Stomach (tissue), 4 donors: ENCODE measurements at regions not wholly inside any gene's neighbourhood (a gene's known extent, or its start where the extent isn't known, plus 50 kb on each side); places are given as distances from the start of the nearest gene placed in this dataset.

ENCODE experiments used
- EP300 ChIP-seq: sonication (generic); formaldehyde crosslinking; IDR thresholded peaks from one replicate; pipeline ENCODE4 v1.6.1; 2017; ENCODE audit warnings: antibody characterized with exemption
- POLR2A ChIP-seq, 4 donors: fragments of 450-650 bp; IDR thresholded peaks; one replicate each; pipeline ENCODE4 v1.6.1; 2016; ENCODE audit warnings: antibody characterized with exemption in 4 of 4, control low read depth in 2 of 4, mild to moderate bottlenecking in 1 of 4, moderate library complexity in 1 of 4
- POLR2AphosphoS5 ChIP-seq, 3 donors: sonication (generic); formaldehyde crosslinking; IDR thresholded peaks; one replicate each; pipeline ENCODE4 v1.6.1; 2016; ENCODE audit warnings: antibody characterized with exemption in 3 of 3
- TF ChIP-seq, protein P1 (sequence below), 7 experiments: fragments of 450-650 bp in 4 of 7; fragments of 200-600 bp in 3 of 7; sonication (generic) in 3 of 7; IDR thresholded peaks; one replicate each; pipeline ENCODE4 v1.5.1; 2016 to 2019; ENCODE audit warnings: antibody characterized with exemption in 7 of 7, control low read depth in 2 of 7, mild to moderate bottlenecking in 1 of 7

GRCh38 chr15:96431786-96432185 lies 101.3 kb downstream of the NR2F2 start:
- TF ChIP-seq POLR2AphosphoS5 (IDR thresholded peaks at IDR 0.05): no peak
- TF ChIP-seq POLR2A (IDR thresholded peaks at IDR 0.05): no peak
- TF ChIP-seq, protein P1, sequence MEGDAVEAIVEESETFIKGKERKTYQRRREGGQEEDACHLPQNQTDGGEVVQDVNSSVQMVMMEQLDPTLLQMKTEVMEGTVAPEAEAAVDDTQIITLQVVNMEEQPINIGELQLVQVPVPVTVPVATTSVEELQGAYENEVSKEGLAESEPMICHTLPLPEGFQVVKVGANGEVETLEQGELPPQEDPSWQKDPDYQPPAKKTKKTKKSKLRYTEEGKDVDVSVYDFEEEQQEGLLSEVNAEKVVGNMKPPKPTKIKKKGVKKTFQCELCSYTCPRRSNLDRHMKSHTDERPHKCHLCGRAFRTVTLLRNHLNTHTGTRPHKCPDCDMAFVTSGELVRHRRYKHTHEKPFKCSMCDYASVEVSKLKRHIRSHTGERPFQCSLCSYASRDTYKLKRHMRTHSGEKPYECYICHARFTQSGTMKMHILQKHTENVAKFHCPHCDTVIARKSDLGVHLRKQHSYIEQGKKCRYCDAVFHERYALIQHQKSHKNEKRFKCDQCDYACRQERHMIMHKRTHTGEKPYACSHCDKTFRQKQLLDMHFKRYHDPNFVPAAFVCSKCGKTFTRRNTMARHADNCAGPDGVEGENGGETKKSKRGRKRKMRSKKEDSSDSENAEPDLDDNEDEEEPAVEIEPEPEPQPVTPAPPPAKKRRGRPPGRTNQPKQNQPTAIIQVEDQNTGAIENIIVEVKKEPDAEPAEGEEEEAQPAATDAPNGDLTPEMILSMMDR (IDR thresholded peaks at IDR 0.05): no peak
- TF ChIP-seq EP300: no peak
